Caco-2 (cell line): ENCODE measurements at regions not wholly inside any gene's neighbourhood (a gene's known extent, or its start where the extent isn't known, plus 50 kb on each side); places are given as distances from the start of the nearest gene placed in this dataset.

ENCODE experiments used
- BruUV-seq: library from RNA; stranded (reverse); fragments of 400-500 nt; replicated peaks from 2 replicates; lab custom pipeline; 2021; lab: Mats Ljungman, UMichigan
- CTCF ChIA-PET: fragments of 300-600 bp; sonication (Branson Sonifier 250); formaldehyde crosslinking; loops from one replicate; lab custom pipeline; 2022; ENCODE audit warnings: antibody characterized with exemption; lab: Charles Lee
- POLR2A ChIA-PET: fragments of 300-600 bp; sonication (Branson Sonifier 250); formaldehyde crosslinking; loops from one replicate; lab custom pipeline; 2022; ENCODE audit warnings: antibody characterized with exemption; lab: Charles Lee
- DNase-seq, 2 experiments: peaks; one replicate each; pipeline versions ENCODE4 v3.0.0 to v3.0.0-alpha.2; 2020 to 2022
- H3K27me3 ChIP-seq: replicated peaks from 2 replicates; pipeline ENCODE4 v1.6.0; 2011; ENCODE audit warnings: low read length; ENCODE audit not compliant: control insufficient read depth, insufficient read depth
- H3K36me3 ChIP-seq: 2 replicates; pipeline ENCODE4 v1.5.1; 2011; ENCODE audit warnings: low read length; ENCODE audit not compliant: control insufficient read depth, insufficient read depth
- H3K4me1 ChIP-seq: fragments of 250-450 bp; sonication (Bioruptor Pico); 2 replicates; pipeline ENCODE4 v1.5.1; 2020; ENCODE audit warnings: mild to moderate bottlenecking
- H3K4me3 ChIP-seq: 2 replicates; pipeline ENCODE4 v1.5.1; 2011; ENCODE audit warnings: low read depth, mild to moderate bottlenecking, control low read depth, low read length
- H3K9me3 ChIP-seq: fragments of 250-450 bp; sonication (Bioruptor Pico); 2 replicates; pipeline ENCODE4 v1.5.1; 2020; ENCODE audit warnings: mild to moderate bottlenecking, moderate library complexity
- H3K27ac Mint-ChIP-seq: one replicate; pipeline ENCODE4 v1.8.0; 2022; ENCODE audit warnings: mixed read lengths; ENCODE audit not compliant: unreplicated experiment
- H3K27me3 Mint-ChIP-seq: one replicate; pipeline ENCODE4 v1.8.0; 2022; ENCODE audit warnings: mixed read lengths; ENCODE audit not compliant: insufficient read depth, unreplicated experiment
- H3K36me3 Mint-ChIP-seq: one replicate; pipeline ENCODE4 v1.8.0; 2022; ENCODE audit warnings: mild to moderate bottlenecking, mixed read lengths; ENCODE audit not compliant: insufficient read depth, unreplicated experiment
- H3K4me1 Mint-ChIP-seq: one replicate; pipeline ENCODE4 v1.8.0; 2022; ENCODE audit warnings: low read depth, mixed read lengths; ENCODE audit not compliant: unreplicated experiment
- H3K4me3 Mint-ChIP-seq: one replicate; pipeline ENCODE4 v1.8.0; 2022; ENCODE audit warnings: mild to moderate bottlenecking, moderate library complexity, mixed read lengths; ENCODE audit not compliant: unreplicated experiment
- H3K9me3 Mint-ChIP-seq: one replicate; pipeline ENCODE4 v1.8.0; 2022; ENCODE audit warnings: mixed read lengths; ENCODE audit not compliant: unreplicated experiment
- CTCF ChIP-seq, 2 experiments: fragments of 200-600 bp in 1 of 2; IDR thresholded peaks; 1 replicate in 1 of 2; 2 replicates in 1 of 2; pipeline versions ENCODE4 v1.5.1 to v1.8.0; 2011 to 2022; ENCODE audit warnings: antibody characterized with exemption in 1 of 2, control low read depth in 1 of 2, inconsistent platforms in 1 of 2, low read depth in 1 of 2, low read length in 1 of 2, mild to moderate bottlenecking in 1 of 2, moderate library complexity in 1 of 2; ENCODE audit not compliant: insufficient read depth in 1 of 2, severe bottlenecking in 1 of 2, unreplicated experiment in 1 of 2
- intact Hi-C: fragments of 100-400 bp; cut with micrococcal nuclease; formaldehyde crosslinking; loops from one replicate; pipeline ENCODE4 v1.10.0; 2022; ENCODE audit not compliant: unreplicated experiment

GRCh38 chr2:181309586-181309985 lies 147.6 kb upstream of the ITGA4 start:
- no peaks in the 10 kb centered on the region for H3K4me1 Mint-ChIP-seq
- intact Hi-C loops: no loop called here
- ChIA-PET POLR2A (no interaction called here), CTCF (no interaction called here)
- no peak overlapping the region for H3K4me3 Mint-ChIP-seq
- no peak overlapping the region for H3K27ac Mint-ChIP-seq
- peaks cover 4% of the 10 kb centered on the region for H3K27me3 Mint-ChIP-seq
- no peaks in the 10 kb centered on the region for H3K36me3 ChIP-seq
- no TSS peak for BruUV-seq
- no peak for DNase-seq
- no peaks in the 10 kb centered on the region for H3K27me3 ChIP-seq
- TF ChIP-seq CTCF (IDR thresholded peaks at IDR 0.05; ENCODE audit: insufficient read depth in 1 of 2, low read depth in 1 of 2, low read length in 1 of 2, severe bottlenecking in 1 of 2, unreplicated experiment in 1 of 2): no peak
- H3K9me3 Mint-ChIP-seq: no peaks in the 10 kb centered on the region
- H3K4me3 ChIP-seq: no peak overlapping the region
- H3K36me3 Mint-ChIP-seq: no peaks in the 10 kb centered on the region
- H3K9me3 ChIP-seq: no peaks in the 10 kb centered on the region
- no peaks in the 10 kb centered on the region for H3K4me1 ChIP-seq

GRCh38 chr2:181310967-181311366 lies 146.2 kb upstream of the ITGA4 start:
- H3K9me3 Mint-ChIP-seq: no peaks in the 10 kb centered on the region
- no peak overlapping the region for H3K27ac Mint-ChIP-seq
- Histone ChIP-seq H3K9me3 (no peaks in the 10 kb centered on the region), H3K4me3 (no peak overlapping the region), H3K4me1 (no peaks in the 10 kb centered on the region), H3K36me3 (no peaks in the 10 kb centered on the region), H3K27me3 (no peaks in the 10 kb centered on the region)
- intact Hi-C loops: no loop called here
- H3K27me3 Mint-ChIP-seq: peaks cover 4% of the 10 kb centered on the region
- ChIA-PET POLR2A (no interaction called here), CTCF (no interaction called here)
- no peaks in the 10 kb centered on the region for H3K36me3 Mint-ChIP-seq
- no peak overlapping the region for H3K4me3 Mint-ChIP-seq
- no TSS peak for BruUV-seq
- DNase-seq: no peak
- no peak for TF ChIP-seq CTCF (IDR thresholded peaks at IDR 0.05; ENCODE audit: insufficient read depth in 1 of 2, low read depth in 1 of 2, low read length in 1 of 2, severe bottlenecking in 1 of 2, unreplicated experiment in 1 of 2)
- H3K4me1 Mint-ChIP-seq: no peaks in the 10 kb centered on the region

- TF ChIP-seq CTCF (IDR thresholded peaks at IDR 0.05; ENCODE audit: insufficient read depth in 1 of 2, low read depth in 1 of 2, low read length in 1 of 2, severe bottlenecking in 1 of 2, unreplicated experiment in 1 of 2): no peak
- ChIA-PET POLR2A (no interaction called here), CTCF (no interaction called here)
- H3K27me3 Mint-ChIP-seq: no peaks in the 10 kb centered on the region
- Histone ChIP-seq H3K4me1 (no peaks in the 10 kb centered on the region), H3K4me3 (no peak overlapping the region), H3K9me3 (no peaks in the 10 kb centered on the region), H3K27me3 (no peaks in the 10 kb centered on the region), H3K36me3 (no peaks in the 10 kb centered on the region)
- no peak overlapping the region for H3K4me3 Mint-ChIP-seq
- BruUV-seq: no TSS peak
- H3K9me3 Mint-ChIP-seq: no peaks in the 10 kb centered on the region
- DNase-seq: no peak
- H3K36me3 Mint-ChIP-seq: no peaks in the 10 kb centered on the region
- H3K27ac Mint-ChIP-seq: no peak overlapping the region
- H3K4me1 Mint-ChIP-seq: no peaks in the 10 kb centered on the region
- intact Hi-C loops: no loop called here
Observed at GRCh38 chr2:181311837-181312236, 145.3 kb upstream of the ITGA4 start.
